Gastroesophageal sphincter (tissue), 4 donors: ENCODE measurements at regions not wholly inside any gene's neighbourhood (a gene's known extent, or its start where the extent isn't known, plus 50 kb on each side); places are given as distances from the start of the nearest gene placed in this dataset.

Source experiments
- ATAC-seq: fragments of 150-250 bp; one replicate; pipeline ENCODE4 v1.9.1; 2016; ENCODE audit warnings: mild to moderate bottlenecking, moderate library complexity
- H3K27ac ChIP-seq, 4 donors: fragments of 200-600 bp; sonication (generic) in 3 of 4; 1 replicate in 3 of 4; 2 replicates in 1 of 4; pipeline ENCODE4 v1.5.1; 2016 to 2019
- H3K27me3 ChIP-seq: fragments of 200-600 bp; sonication (generic); one replicate; pipeline ENCODE4 v1.5.1; 2019
- H3K36me3 ChIP-seq, 2 donors: fragments of 200-600 bp; sonication (generic); one replicate each; pipeline ENCODE4 v1.5.1; 2019; ENCODE audit warnings: control low read depth in 1 of 2
- H3K4me1 ChIP-seq, 3 donors: fragments of 200-600 bp; sonication (generic); 1 replicate in 2 of 3; 2 replicates in 1 of 3; pipeline ENCODE4 v1.5.1; 2016 to 2019; ENCODE audit warnings: control low read depth in 2 of 3
- H3K4me3 ChIP-seq, 2 donors: fragments of 200-600 bp; sonication (generic); one replicate each; pipeline ENCODE4 v1.5.1; 2019; ENCODE audit warnings: mild to moderate bottlenecking in 1 of 2, moderate library complexity in 1 of 2
- H3K9me3 ChIP-seq, 3 donors: fragments of 200-600 bp; sonication (generic); one replicate each; pipeline ENCODE4 v1.5.1; 2017 to 2019; ENCODE audit warnings: control low read depth in 2 of 3
- CTCF ChIP-seq, 4 experiments: fragments of 200-600 bp in 2 of 4; fragments of 450-650 bp in 2 of 4; sonication (generic) in 1 of 4; IDR thresholded peaks; one replicate each; pipeline ENCODE4 v1.5.1; 2017 to 2019; ENCODE audit warnings: antibody characterized with exemption in 4 of 4, mild to moderate bottlenecking in 2 of 4, moderate library complexity in 2 of 4
- EP300 ChIP-seq: sonication (generic); formaldehyde crosslinking; IDR thresholded peaks from one replicate; pipeline ENCODE4 v1.6.1; 2017; ENCODE audit warnings: antibody characterized with exemption, mild to moderate bottlenecking
- POLR2A ChIP-seq, 2 donors: fragments of 450-650 bp; IDR thresholded peaks; one replicate each; pipeline ENCODE4 v1.6.1; 2017; ENCODE audit warnings: antibody characterized with exemption in 2 of 2, mild to moderate bottlenecking in 2 of 2, moderate library complexity in 1 of 2
- POLR2AphosphoS5 ChIP-seq: sonication (generic); formaldehyde crosslinking; IDR thresholded peaks from one replicate; pipeline ENCODE4 v1.6.1; 2017; ENCODE audit warnings: antibody characterized with exemption
- WGBS, 2 donors: methylation state at CpG; one replicate each; pipeline ENCODE4 v1.1.5; 2018; ENCODE audit warnings: low coverage in 1 of 2; 5-methylcytosine and 5-hydroxymethylcytosine counted together

DNA sequence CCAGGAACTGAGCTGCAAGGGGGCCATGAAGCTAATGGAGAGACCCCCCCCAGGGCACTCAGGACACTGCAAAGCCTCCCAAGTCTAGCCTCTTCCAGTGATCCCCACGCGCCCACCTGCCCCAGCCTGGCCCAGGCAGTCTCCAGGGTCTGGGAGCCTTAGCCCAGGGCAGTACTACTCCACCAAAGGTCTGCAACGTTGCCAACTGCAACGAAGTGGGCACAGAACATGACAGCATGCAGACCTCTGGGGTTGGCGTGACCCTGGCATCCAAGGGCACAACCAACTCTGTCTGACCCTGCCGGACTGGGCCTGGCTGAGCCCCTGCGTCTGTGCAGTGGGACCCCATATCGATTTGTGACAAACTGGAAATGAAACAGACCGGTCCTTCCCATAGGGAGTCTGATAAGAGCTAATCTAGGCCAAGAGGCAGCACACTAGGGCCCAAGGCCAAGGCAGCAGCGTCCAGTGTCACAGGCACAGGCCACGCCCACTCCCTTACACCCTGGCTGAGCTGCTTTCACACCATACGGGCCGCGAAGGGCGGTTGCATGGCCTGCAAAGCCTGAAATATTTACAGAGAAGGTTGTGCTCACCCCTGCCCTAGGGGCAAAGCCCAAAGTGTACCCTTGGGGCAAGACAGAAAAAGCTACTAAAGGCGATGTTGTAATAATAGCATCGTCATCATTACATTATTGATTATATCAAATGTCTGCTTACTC is 76.7 kb downstream of the NCOR2 start:
- peak; percentile 67 for ATAC-seq
- Histone ChIP-seq H3K4me3 (no peak overlapping the region), H3K27ac (peak overlapping the region in 3 of 4 donors; percentile 41 to 54 (median 45)), H3K4me1 (peaks cover 0 to 95% (median 31%) of the 10 kb centered on the region in 3 donors), H3K36me3 (peaks cover 0 to 38% of the 10 kb centered on the region in 2 donors), H3K27me3 (no peaks in the 10 kb centered on the region), H3K9me3 (no peaks in the 10 kb centered on the region)
- TF ChIP-seq EP300 (no peak), POLR2AphosphoS5 (no peak), CTCF (IDR thresholded peaks at IDR 0.05) (no peak), POLR2A (IDR thresholded peaks at IDR 0.05) (no peak)
- 40 to 46% methylated on average over 1 to 4 of the region's 17 CpGs for WGBS, 2 donors

- H3K4me1 ChIP-seq, result peaks cover 0 to 88% (median 31%) of the 10 kb centered on the region in 3 donors
- TF ChIP-seq POLR2A (IDR thresholded peaks at IDR 0.05), result no peak
- TF ChIP-seq CTCF (IDR thresholded peaks at IDR 0.05), result no peak
- TF ChIP-seq EP300, result no peak
- no peak for TF ChIP-seq POLR2AphosphoS5
- peaks cover 0 to 42% of the 10 kb centered on the region in 2 donors for H3K36me3 ChIP-seq
- H3K9me3 ChIP-seq, result no peaks in the 10 kb centered on the region
- no peak overlapping the region for H3K4me3 ChIP-seq
- WGBS, 2 donors, result 80 to 81% methylated on average over 3 to 8 of the region's 9 CpGs
- no peak for ATAC-seq
- no peaks in the 10 kb centered on the region for H3K27me3 ChIP-seq
- peak overlapping the region in 3 of 4 donors; percentile 41 to 74 (median 74) for H3K27ac ChIP-seq
Observed at GRCh38 chr12:124489915-124490583, 77.4 kb downstream of the NCOR2 start.

GRCh38 chr12:124489220-124489619 is 78.2 kb downstream of the NCOR2 start:
- Histone ChIP-seq H3K27me3 (no peaks in the 10 kb centered on the region), H3K4me3 (no peak overlapping the region), H3K27ac (peak overlapping the region in 3 of 4 donors; percentile 67 to 74 (median 74)), H3K9me3 (no peaks in the 10 kb centered on the region), H3K36me3 (peaks cover 0 to 42% of the 10 kb centered on the region in 2 donors), H3K4me1 (peaks cover 0 to 83% (median 31%) of the 10 kb centered on the region in 3 donors)
- no peak for ATAC-seq
- TF ChIP-seq POLR2A (IDR thresholded peaks at IDR 0.05) (no peak), EP300 (no peak), CTCF (IDR thresholded peaks at IDR 0.05) (no peak), POLR2AphosphoS5 (no peak)
- 54 to 61% methylated on average over 5 to 6 of the region's 6 CpGs for WGBS, 2 donors

DNA sequence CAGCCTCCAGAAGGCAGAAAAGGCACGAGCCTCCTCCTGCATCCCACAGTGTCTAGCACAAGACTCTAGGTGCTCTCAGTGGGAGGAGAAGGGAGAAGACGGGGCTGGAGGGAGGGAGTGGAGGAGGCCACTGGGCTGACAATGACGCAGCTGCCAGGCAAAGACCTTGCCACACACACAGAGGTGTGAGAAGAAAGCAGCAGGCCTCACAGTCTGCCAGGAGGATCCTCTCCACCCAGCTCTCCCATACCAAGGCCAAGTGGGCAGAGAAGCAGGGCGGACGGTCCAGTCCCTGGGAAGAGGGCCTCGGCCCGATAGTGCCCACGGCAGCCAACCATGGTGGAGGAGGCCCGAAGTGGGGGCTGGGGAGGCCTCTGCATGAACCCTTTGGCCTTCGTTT is 78.9 kb downstream of the NCOR2 start:
- ATAC-seq, result peak; percentile 52
- Histone ChIP-seq H3K36me3 (peaks cover 0 to 42% of the 10 kb centered on the region in 2 donors), H3K9me3 (no peaks in the 10 kb centered on the region), H3K27ac (peak overlapping the region in 3 of 4 donors; percentile 67 to 74 (median 74)), H3K4me1 (peaks cover 0 to 80% (median 30%) of the 10 kb centered on the region in 3 donors), H3K27me3 (no peaks in the 10 kb centered on the region), H3K4me3 (no peak overlapping the region)
- WGBS, 2 donors, result 100% methylated on average over 1 of the region's 10 CpGs; no CpG with 5 or more reads in 1 of the 2 donors
- TF ChIP-seq CTCF (IDR thresholded peaks at IDR 0.05) (no peak), POLR2AphosphoS5 (peak; percentile 6), EP300 (no peak), POLR2A (IDR thresholded peaks at IDR 0.05) (no peak)
